Parathyroid adenoma (tissue), 2 donors: ENCODE measurements at regions not wholly inside any gene's neighbourhood (a gene's known extent, or its start where the extent isn't known, plus 50 kb on each side); places are given as distances from the start of the nearest gene placed in this dataset.

ENCODE experiments used
- H2AFZ ChIP-seq: fragments of 300-600 bp; sonication (generic); one replicate; pipeline ENCODE4 v1.7.0; 2017; ENCODE audit warnings: antibody characterized with exemption, mild to moderate bottlenecking
- H3K27ac ChIP-seq: fragments of 300-600 bp; sonication (generic); one replicate; pipeline ENCODE4 v1.7.0; 2017
- H3K27me3 ChIP-seq: fragments of 300-600 bp; sonication (generic); one replicate; pipeline ENCODE4 v1.7.0; 2017; ENCODE audit warnings: low read length; ENCODE audit not compliant: control insufficient read depth, insufficient read depth
- H3K36me3 ChIP-seq: fragments of 300-600 bp; sonication (generic); one replicate; pipeline ENCODE4 v1.7.0; 2017; ENCODE audit warnings: low read length; ENCODE audit not compliant: control insufficient read depth, insufficient read depth
- H3K4me1 ChIP-seq: fragments of 300-600 bp; sonication (generic); one replicate; pipeline ENCODE4 v1.7.0; 2017; ENCODE audit warnings: control low read depth
- H3K4me2 ChIP-seq: fragments of 300-600 bp; sonication (generic); one replicate; pipeline ENCODE4 v1.7.0; 2017; ENCODE audit warnings: low read length
- H3K4me3 ChIP-seq: fragments of 300-600 bp; sonication (generic); one replicate; pipeline ENCODE4 v1.7.0; 2017; ENCODE audit warnings: low read depth, low read length
- H3K79me2 ChIP-seq: fragments of 300-600 bp; sonication (generic); one replicate; pipeline ENCODE4 v1.7.0; 2017; ENCODE audit warnings: control low read depth
- H3K9ac ChIP-seq: fragments of 300-600 bp; sonication (generic); one replicate; pipeline ENCODE4 v1.7.0; 2017; ENCODE audit warnings: mild to moderate bottlenecking
- H3K9me3 ChIP-seq: fragments of 300-600 bp; sonication (generic); one replicate; pipeline ENCODE4 v1.7.0; 2017; ENCODE audit warnings: low read length; ENCODE audit not compliant: control insufficient read depth
- CTCF ChIP-seq: fragments of 300-600 bp; sonication (generic); IDR thresholded peaks from one replicate; pipeline ENCODE4 v1.7.0; 2017; ENCODE audit warnings: antibody characterized with exemption, mild to moderate bottlenecking
- donor health status: primary hyperparathyroidism.

- Histone ChIP-seq H3K9ac (no peak overlapping the region), H2AFZ (no peak overlapping the region), H3K27ac (no peak overlapping the region), H3K4me3 (no peak overlapping the region), H3K4me1 (no peaks in the 10 kb centered on the region), H3K27me3 (no peaks in the 10 kb centered on the region), H3K36me3 (no peaks in the 10 kb centered on the region), H3K4me2 (no peak overlapping the region), H3K79me2 (no peaks in the 10 kb centered on the region), H3K9me3 (no peaks in the 10 kb centered on the region)
- no peak for TF ChIP-seq CTCF
Observed at GRCh38 chr9:103168254-103168653, 173.1 kb downstream of the CYLC2 start.

GRCh38 chr9:103169798-103170197, 174.7 kb downstream of the CYLC2 start:
- no peak overlapping the region for H3K4me3 ChIP-seq
- H3K79me2 ChIP-seq: no peaks in the 10 kb centered on the region
- no peak overlapping the region for H3K9ac ChIP-seq
- no peaks in the 10 kb centered on the region for H3K36me3 ChIP-seq
- H3K27me3 ChIP-seq: no peaks in the 10 kb centered on the region
- no peak overlapping the region for H2AFZ ChIP-seq
- H3K9me3 ChIP-seq: no peaks in the 10 kb centered on the region
- no peaks in the 10 kb centered on the region for H3K4me1 ChIP-seq
- no peak overlapping the region for H3K4me2 ChIP-seq
- H3K27ac ChIP-seq: no peak overlapping the region
- TF ChIP-seq CTCF: no peak

- no peak overlapping the region for H3K27ac ChIP-seq
- H3K9me3 ChIP-seq: no peaks in the 10 kb centered on the region
- no peak for TF ChIP-seq CTCF
- no peaks in the 10 kb centered on the region for H3K4me1 ChIP-seq
- no peaks in the 10 kb centered on the region for H3K36me3 ChIP-seq
- H3K79me2 ChIP-seq: no peaks in the 10 kb centered on the region
- no peaks in the 10 kb centered on the region for H3K27me3 ChIP-seq
- no peak overlapping the region for H3K4me3 ChIP-seq
- H3K9ac ChIP-seq: no peak overlapping the region
- no peak overlapping the region for H2AFZ ChIP-seq
- H3K4me2 ChIP-seq: no peak overlapping the region
Observed at GRCh38 chr9:103183701-103184171, 188.6 kb downstream of the CYLC2 start.

- H3K4me1 ChIP-seq: no peaks in the 10 kb centered on the region
- H3K27me3 ChIP-seq: no peaks in the 10 kb centered on the region
- H3K9ac ChIP-seq: no peak overlapping the region
- TF ChIP-seq CTCF: no peak
- H3K9me3 ChIP-seq: no peaks in the 10 kb centered on the region
- H3K79me2 ChIP-seq: no peaks in the 10 kb centered on the region
- no peaks in the 10 kb centered on the region for H3K36me3 ChIP-seq
- H3K4me2 ChIP-seq: no peak overlapping the region
- H3K4me3 ChIP-seq: no peak overlapping the region
- H2AFZ ChIP-seq: no peak overlapping the region
- H3K27ac ChIP-seq: no peak overlapping the region
Observed at GRCh38 chr9:103186959-103187358, 191.8 kb downstream of the CYLC2 start.

DNA sequence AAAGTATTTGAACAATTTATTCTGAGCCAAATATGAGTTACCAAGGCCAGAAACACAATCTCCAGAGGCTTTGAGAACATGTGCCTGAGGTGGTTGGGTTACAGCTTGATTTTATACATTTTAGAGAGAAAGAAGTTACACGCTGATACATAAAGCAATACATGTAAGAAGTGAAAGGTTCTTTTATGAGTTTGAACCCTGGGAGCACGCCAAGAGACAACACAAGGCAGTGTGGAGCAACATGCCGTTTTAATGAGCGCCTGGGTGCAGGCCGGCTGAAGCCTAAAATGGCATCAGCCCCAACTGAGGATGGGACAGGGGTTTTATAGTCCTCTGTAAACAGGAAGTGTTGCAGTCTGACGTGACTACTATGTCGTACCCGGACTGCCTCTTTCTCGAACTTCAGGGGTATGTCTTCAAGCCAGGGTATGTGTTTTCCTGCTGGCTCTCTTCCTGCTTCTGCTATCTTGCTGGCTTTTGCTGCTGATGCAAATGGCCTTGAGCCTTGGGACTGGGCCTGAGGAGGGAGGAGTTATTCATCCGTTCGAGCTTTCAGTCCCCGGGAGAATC, 193.7 kb downstream of the CYLC2 start:
- Histone ChIP-seq H3K27me3 (no peaks in the 10 kb centered on the region), H2AFZ (no peak overlapping the region), H3K9ac (no peak overlapping the region), H3K4me3 (no peak overlapping the region), H3K36me3 (no peaks in the 10 kb centered on the region), H3K27ac (no peak overlapping the region), H3K79me2 (no peaks in the 10 kb centered on the region), H3K4me2 (no peak overlapping the region), H3K4me1 (no peaks in the 10 kb centered on the region), H3K9me3 (no peaks in the 10 kb centered on the region)
- no peak for TF ChIP-seq CTCF
